HCT116 (cell line): ENCODE measurements at regions not wholly inside any gene's neighbourhood (a gene's known extent, or its start where the extent isn't known, plus 50 kb on each side); places are given as distances from the start of the nearest gene placed in this dataset.
"Not testable (repeated sequence)": the region's sequence is repeated elsewhere in the genome, so short reads cannot be mapped to it uniquely, and the experiment has no call there.

Experiments used
- ATAC-seq: fragments of 200-7000 bp; cut with Tn5 transposase; 2 replicates; pipeline ENCODE4 v1.9.1; 2020; ENCODE audit warnings: mild to moderate bottlenecking, moderate library complexity
- BruUV-seq: library from RNA; stranded (reverse); fragments of 400-500 nt; replicated peaks from 2 replicates; lab custom pipeline; 2021; lab: Mats Ljungman, UMichigan
- CTCF ChIA-PET: fragments of 300-600 bp; sonication (Branson Sonifier 250); formaldehyde crosslinking; loops from one replicate; lab custom pipeline; 2021; ENCODE audit warnings: antibody characterized with exemption; lab: Charles Lee
- POLR2A ChIA-PET: fragments of 300-600, 350-600 bp; sonication (Branson Sonifier 250); formaldehyde crosslinking; loops from one replicate; lab custom pipeline; 2021; ENCODE audit warnings: antibody characterized with exemption; lab: Charles Lee
- RAD21 ChIA-PET, 2 experiments: fragments of 300-600 bp; sonication (Branson Sonifier 250); formaldehyde crosslinking; loops; one replicate each; lab custom pipeline; 2023; ENCODE audit warnings: low total read pairs in 2 of 2; ENCODE audit not compliant: uncharacterized antibody in 2 of 2, unreplicated experiment in 2 of 2, low non-redundant PET in 1 of 2; lab: Charles Lee
- DNase-seq: peaks from one replicate; pipeline ENCODE4 v3.0.0-alpha.2; 2010; ENCODE audit warnings: low read depth, low spot score
- H2AFZ ChIP-seq: fragments of 200-600 bp; shearing (Covaris generic), sonication (generic); 2 replicates; pipeline ENCODE4 v1.6.1; 2017; ENCODE audit warnings: low read depth, mixed run types, mixed read lengths, antibody characterized with exemption, low read length; ENCODE audit not compliant: poor library complexity, severe bottlenecking
- H3K27ac ChIP-seq: 2 replicates; pipeline ENCODE4 v1.5.1; 2012; ENCODE audit warnings: low read depth, low read length
- H3K27me3 ChIP-seq: fragments of 200-600 bp; sonication (generic); 2 replicates; pipeline ENCODE4 v1.6.1; 2016; ENCODE audit warnings: mixed run types, low read length, mixed read lengths; ENCODE audit not compliant: insufficient read depth
- H3K36me3 ChIP-seq, 2 experiments: fragments of 200-500 bp in 1 of 2; fragments of 200-600 bp in 1 of 2; sonication (Bioruptor generic) in 1 of 2; sonication (generic) in 1 of 2; 2 replicates each; pipeline versions ENCODE4 v1.5.1 to v1.6.1; 2014 to 2016; ENCODE audit warnings: low read length in 2 of 2, inconsistent platforms in 1 of 2, mixed read lengths in 1 of 2, mixed run types in 1 of 2; ENCODE audit not compliant: insufficient read depth in 2 of 2, control insufficient read depth in 1 of 2
- H3K4me1 ChIP-seq, 2 experiments: fragments of 200-600 bp in 1 of 2; sonication (generic) in 1 of 2; 2 replicates each; pipeline versions ENCODE4 v1.5.1 to v1.6.1; 2012 to 2017; ENCODE audit warnings: low read length in 2 of 2, inconsistent platforms in 1 of 2, mild to moderate bottlenecking in 1 of 2, mixed read lengths in 1 of 2, mixed run types in 1 of 2, moderate library complexity in 1 of 2; ENCODE audit not compliant: insufficient read depth in 2 of 2, control insufficient read depth in 1 of 2
- H3K4me2 ChIP-seq: fragments of 200-600 bp; sonication (generic); 2 replicates; pipeline ENCODE4 v1.6.1; 2017; ENCODE audit warnings: mixed run types, low read length, mixed read lengths
- H3K4me3 ChIP-seq, 2 experiments: fragments of 200-600 bp in 1 of 2; sonication (generic) in 1 of 2; replicated peaks in 1 of 2; 2 replicates each; pipeline ENCODE4 v1.5.1; 2011 to 2016; ENCODE audit warnings: low read length in 2 of 2, control low read depth in 1 of 2, low read depth in 1 of 2, mild to moderate bottlenecking in 1 of 2, mixed read lengths in 1 of 2, mixed run types in 1 of 2
- H3K79me2 ChIP-seq: fragments of 200-600 bp; sonication (generic); 2 replicates; pipeline ENCODE4 v1.6.1; 2017; ENCODE audit warnings: mild to moderate bottlenecking, mixed run types, low read length, moderate library complexity, mixed read lengths; ENCODE audit not compliant: insufficient read depth
- H3K9ac ChIP-seq: fragments of 200-600 bp; sonication (generic); 2 replicates; pipeline ENCODE4 v1.6.1; 2016; ENCODE audit warnings: low read length, mixed read lengths
- H3K9me2 ChIP-seq: fragments of 200-600 bp; sonication (generic), shearing (Covaris generic); 2 replicates; pipeline ENCODE4 v1.6.1; 2017; ENCODE audit warnings: mixed run types, mild to moderate bottlenecking, moderate library complexity; ENCODE audit not compliant: insufficient read depth
- H3K9me3 ChIP-seq, 2 experiments: fragments of 200-500 bp in 1 of 2; fragments of 200-600 bp in 1 of 2; sonication (Bioruptor generic) in 1 of 2; sonication (generic) in 1 of 2; 2 replicates each; pipeline ENCODE4 v1.6.1; 2014 to 2017; ENCODE audit warnings: low read length in 2 of 2, mixed read lengths in 2 of 2, inconsistent platforms in 1 of 2, low read depth in 1 of 2, mild to moderate bottlenecking in 1 of 2, mixed run types in 1 of 2, moderate library complexity in 1 of 2; ENCODE audit not compliant: control insufficient read depth in 1 of 2, insufficient read depth in 1 of 2
- H4K20me1 ChIP-seq: fragments of 200-600 bp; sonication (generic), shearing (Covaris generic); 2 replicates; pipeline ENCODE4 v1.6.1; 2017; ENCODE audit warnings: mixed run types, mild to moderate bottlenecking, moderate library complexity; ENCODE audit not compliant: insufficient read depth
- ATF3 ChIP-seq: IDR thresholded peaks from 2 replicates; pipeline ENCODE4 v1.6.1; 2012
- CBX3 ChIP-seq: IDR thresholded peaks from 2 replicates; pipeline ENCODE4 v1.6.1; 2012; ENCODE audit warnings: low read depth
- CTCF ChIP-seq, 3 experiments: fragments of 200-600 bp in 1 of 3; sonication (generic) in 1 of 3; IDR thresholded peaks in 2 of 3; conservative IDR thresholded peaks in 1 of 3; 2 replicates each; pipeline ENCODE4 v1.5.1; 2012 to 2017; ENCODE audit warnings: low read depth in 2 of 3, low read length in 2 of 3, antibody characterized with exemption in 1 of 3, borderline replicate concordance in 1 of 3, control low read depth in 1 of 3, mild to moderate bottlenecking in 1 of 3, mixed read lengths in 1 of 3, mixed run types in 1 of 3, moderate library complexity in 1 of 3; ENCODE audit not compliant: insufficient read depth in 1 of 3
- ELF1 ChIP-seq: IDR thresholded peaks from 2 replicates; pipeline ENCODE4 v1.6.1; 2012; ENCODE audit warnings: low read depth, borderline replicate concordance
- EZH2 ChIP-seq: fragments of 200-600 bp; sonication (generic); IDR thresholded peaks from 2 replicates; pipeline ENCODE4 v1.6.1; 2017; ENCODE audit warnings: antibody characterized with exemption, mixed run types
- EZH2phosphoT487 ChIP-seq: fragments of 200-600 bp; IDR thresholded peaks from 2 replicates; pipeline ENCODE4 v1.6.1; 2018; ENCODE audit warnings: antibody characterized with exemption, borderline replicate concordance
- FOSL1 ChIP-seq: IDR thresholded peaks from 2 replicates; pipeline ENCODE4 v1.6.1; 2012; ENCODE audit warnings: low read depth
- MAX ChIP-seq: IDR thresholded peaks from 2 replicates; pipeline ENCODE4 v1.6.1; 2012
- RAD21 ChIP-seq: IDR thresholded peaks from 2 replicates; pipeline ENCODE4 v1.6.1; 2012; ENCODE audit warnings: low read depth, mild to moderate bottlenecking
- REST ChIP-seq: IDR thresholded peaks from 2 replicates; pipeline ENCODE4 v1.6.1; 2012; ENCODE audit warnings: low read depth
- SIN3A ChIP-seq: IDR thresholded peaks from 2 replicates; pipeline ENCODE4 v1.6.1; 2012; ENCODE audit warnings: low read depth
- SRF ChIP-seq: IDR thresholded peaks from 2 replicates; pipeline ENCODE4 v1.6.1; 2012; ENCODE audit warnings: low read depth
- TCF7L2 ChIP-seq: IDR thresholded peaks from 2 replicates; pipeline ENCODE4 v1.7.0; 2011; ENCODE audit warnings: borderline replicate concordance, inconsistent platforms; ENCODE audit not compliant: insufficient read depth, insufficient read length; ENCODE audit errors: extremely low read depth
- YY1 ChIP-seq: IDR thresholded peaks from 2 replicates; pipeline ENCODE4 v1.6.1; 2011; ENCODE audit warnings: low read length, low read depth, moderate library complexity, mild to moderate bottlenecking; ENCODE audit not compliant: insufficient replicate concordance; ENCODE audit errors: extremely low read depth
- ZNF274 ChIP-seq: fragments of 200-500 bp; sonication (Bioruptor generic); IDR thresholded peaks from 2 replicates; pipeline ENCODE4 v1.6.1; 2014; ENCODE audit warnings: mild to moderate bottlenecking, low read depth, low read length, inconsistent platforms
- intact Hi-C: fragments of 100-400 bp; cut with micrococcal nuclease; formaldehyde crosslinking; loops from 2 replicates; pipeline ENCODE4 v1.10.0; 2022

GRCh38 chr12:131391399-131391798 lies 319.5 kb upstream of the SFSWAP start:
- ChIA-PET CTCF (no interaction called here), RAD21 (no interaction called here), POLR2A (no interaction called here)
- Histone ChIP-seq H3K9me3 (peaks cover 0 to 5% of the 10 kb centered on the region in 2 experiments; a peak in 1 of 4 replicates), H3K27me3 (0 out of 2 replicates have a peak, but pooled peaks cover 4% of the 10 kb centered on the region), H3K27ac (no peak overlapping the region), H3K4me1 (no peaks in the 10 kb centered on the region), H3K9me2 (no peaks in the 10 kb centered on the region), H3K9ac (no peak overlapping the region), H2AFZ (no peak overlapping the region), H3K4me2 (no peak overlapping the region), H4K20me1 (no peaks in the 10 kb centered on the region), H3K4me3 (no peak overlapping the region), H3K36me3 (no peaks in the 10 kb centered on the region), H3K79me2 (no peaks in the 10 kb centered on the region)
- no peak for DNase-seq
- intact Hi-C loops: no loop called here
- no TSS peak for BruUV-seq
- ATAC-seq: no peak
- no peak for TF ChIP-seq MAX
- no peak for TF ChIP-seq ATF3
- no peak for TF ChIP-seq CBX3
- TF ChIP-seq SIN3A: no peak
- no peak for TF ChIP-seq TCF7L2
- TF ChIP-seq ELF1: no peak
- no peak for TF ChIP-seq ZNF274
- TF ChIP-seq RAD21: no peak
- TF ChIP-seq SRF: no peak
- TF ChIP-seq REST: no peak
- TF ChIP-seq YY1: no peak
- TF ChIP-seq EZH2phosphoT487: no peak
- TF ChIP-seq CTCF (IDR thresholded peaks at IDR 0.05 in 2 of 3, conservative IDR thresholded peaks at IDR 0.05 in 1 of 3; ENCODE audit: borderline replicate concordance in 1 of 3, insufficient read depth in 1 of 3, low read depth in 2 of 3, low read length in 2 of 3): no peak
- TF ChIP-seq FOSL1: no peak
- no peak for TF ChIP-seq EZH2
- TF ChIP-seq, all 23 proteins: peak for 0

- CTCF ChIA-PET: not testable (repeated sequence)
These were observed 316.1 kb upstream of the SFSWAP start for GRCh38 chr12:131394752-131395151.

More at GRCh38 chr12:131394752-131395151, 316.1 kb upstream of the SFSWAP start:
- H3K79me2 ChIP-seq, H3K4me1 ChIP-seq, H3K27me3 ChIP-seq, H3K9ac ChIP-seq, H4K20me1 ChIP-seq, intact Hi-C loops, DNase-seq, H2AFZ ChIP-seq, ATAC-seq, H3K9me3 ChIP-seq, H3K27ac ChIP-seq, H3K9me2 ChIP-seq, POLR2A ChIA-PET, H3K4me3 ChIP-seq, H3K36me3 ChIP-seq, H3K4me2 ChIP-seq, BruUV-seq, RAD21 ChIA-PET: not testable (repeated sequence)
